K562 (cell line): ENCODE measurements at regions not wholly inside any gene's neighbourhood (a gene's known extent, or its start where the extent isn't known, plus 50 kb on each side); places are given as distances from the start of the nearest gene placed in this dataset.

ENCODE experiments used
- ATAC-seq: fragments of 200-7000 bp; cut with Tn5 transposase; 3 replicates; pipeline ENCODE4 v1.9.1; 2020; ENCODE audit warnings: moderate library complexity
- BruUV-seq: library from RNA; stranded (reverse); fragments of 400-500 nt; replicated peaks from 2 replicates; lab custom pipeline; 2021; lab: Mats Ljungman, UMichigan
- CTCF ChIA-PET: fragments of 300-600 bp; formaldehyde crosslinking; extraction: SDS; loops from one replicate; lab custom pipeline; 2021; ENCODE audit warnings: low intra/inter-chr PET ratio; lab: Yijun Ruan, JAX
- POLR2A ChIA-PET: fragments of 300-600, 350-650 bp; sonication (Branson Sonifier 250); formaldehyde crosslinking; extraction: SDS; loops from one replicate; lab custom pipeline; 2021; ENCODE audit warnings: antibody characterized with exemption, inconsistent platforms; lab: Yijun Ruan, JAX
- DNase-seq, 4 experiments: peaks; one replicate each; pipeline versions ENCODE4 v3.0.0 to v3.0.0-alpha.2; 2011 to 2018; ENCODE audit warnings: low spot score in 3 of 4, mixed read lengths in 3 of 4; ENCODE audit errors: extremely low read depth in 1 of 4
- FAIRE-seq: peaks from 2 replicates; lab custom pipeline; 2011; peaks lifted over from hg19 to GRCh38; lab: Jason Lieb, UNC
- H2AFZ ChIP-seq: 2 replicates; pipeline ENCODE4 v1.6.0; 2011; ENCODE audit warnings: low read depth, low read length, control low read depth, inconsistent platforms
- H3K27ac ChIP-seq: fragments of 200-600 bp; 3 replicates; pipeline ENCODE4 v1.8.0; 2011; ENCODE audit warnings: low read depth, mild to moderate bottlenecking, control low read depth, inconsistent platforms, low read length, moderate library complexity, mixed read lengths; ENCODE audit errors: extremely low read depth
- H3K27me3 ChIP-seq, 2 experiments: fragments of 300-600 bp in 1 of 2; 2 replicates in 1 of 2; 3 replicates in 1 of 2; pipeline versions ENCODE4 v1.6.0 to v1.8.0; 2011; ENCODE audit warnings: inconsistent platforms in 2 of 2, low read length in 2 of 2, mild to moderate bottlenecking in 1 of 2, mixed read lengths in 1 of 2, moderate library complexity in 1 of 2; ENCODE audit not compliant: control insufficient read depth in 2 of 2, insufficient read depth in 2 of 2
- H3K36me3 ChIP-seq: fragments of 300-600 bp; 3 replicates; pipeline ENCODE4 v1.8.0; 2011; ENCODE audit warnings: mild to moderate bottlenecking, low read length, inconsistent platforms; ENCODE audit not compliant: control insufficient read depth, insufficient read depth
- H3K4me1 ChIP-seq, 2 experiments: fragments of 200-600 bp in 1 of 2; replicated peaks in 1 of 2; 2 replicates in 1 of 2; 3 replicates in 1 of 2; pipeline versions ENCODE4 v1.5.1 to v1.8.0; 2011; ENCODE audit warnings: inconsistent platforms in 2 of 2, low read length in 2 of 2, mild to moderate bottlenecking in 1 of 2, mixed read lengths in 1 of 2, moderate library complexity in 1 of 2; ENCODE audit not compliant: control insufficient read depth in 2 of 2, insufficient read depth in 2 of 2
- H3K4me2 ChIP-seq: 2 replicates; pipeline ENCODE4 v1.6.1; 2011; ENCODE audit warnings: low read length, control low read depth, inconsistent platforms, mixed read lengths; ENCODE audit not compliant: insufficient read depth
- H3K4me3 ChIP-seq: fragments of 200-600 bp; sonication (generic), shearing (Covaris generic); 2 replicates; pipeline ENCODE4 v1.5.1; 2016; ENCODE audit warnings: control low read depth, inconsistent platforms
- H3K79me2 ChIP-seq: fragments of 200-600 bp; 3 replicates; pipeline ENCODE4 v1.8.0; 2011; ENCODE audit warnings: low read length, inconsistent platforms; ENCODE audit not compliant: control insufficient read depth, insufficient read depth
- H3K9ac ChIP-seq, 2 experiments: 2 replicates each; pipeline versions ENCODE4 v1.6.0 to v1.6.1; 2011; ENCODE audit warnings: low read depth in 2 of 2, low read length in 2 of 2, control low read depth in 1 of 2, inconsistent platforms in 1 of 2, mild to moderate bottlenecking in 1 of 2, mixed read lengths in 1 of 2; ENCODE audit not compliant: insufficient read depth in 1 of 2
- H3K9me1 ChIP-seq: one replicate; pipeline ENCODE4 v1.6.0; 2011; ENCODE audit warnings: inconsistent platforms, mild to moderate bottlenecking, low read length, moderate library complexity; ENCODE audit not compliant: control insufficient read depth, insufficient read depth
- H3K9me3 ChIP-seq: replicated peaks from 2 replicates; pipeline ENCODE4 v1.5.1; 2011; ENCODE audit warnings: low read depth, low read length, inconsistent platforms; ENCODE audit not compliant: control insufficient read depth, insufficient read depth
- H4K20me1 ChIP-seq: replicated peaks from 2 replicates; pipeline ENCODE4 v1.6.1; 2011; ENCODE audit warnings: low read length, inconsistent platforms, mixed read lengths; ENCODE audit not compliant: control insufficient read depth, insufficient read depth
- ARHGAP35 ChIP-seq: fragments of 450-650 bp; IDR thresholded peaks from 2 replicates; pipeline ENCODE4 v1.6.1; 2018; ENCODE audit not compliant: partially characterized antibody
- E2F1 ChIP-seq: sonication (generic); formaldehyde crosslinking; IDR thresholded peaks from 2 replicates; pipeline ENCODE4 v1.8.1; 2023; ENCODE audit warnings: mild to moderate bottlenecking, missing genetic modification reagents, moderate library complexity
- E2F3 ChIP-seq: fragments of 250-450 bp; sonication (Bioruptor Pico); IDR thresholded peaks from 2 replicates; pipeline ENCODE4 v1.4.0; 2020; ENCODE audit warnings: mild to moderate bottlenecking
- FOXK1 ChIP-seq: sonication (generic); formaldehyde crosslinking; IDR thresholded peaks from 2 replicates; pipeline ENCODE4 v1.8.0; 2022; ENCODE audit warnings: missing genetic modification reagents, mild to moderate bottlenecking, borderline replicate concordance
- HMG20A ChIP-seq: fragments of 450-650 bp; formaldehyde crosslinking; conservative IDR thresholded peaks from 2 replicates; pipeline ENCODE4 v1.4.0; 2020; ENCODE audit warnings: mild to moderate bottlenecking, mixed read lengths
- KLF10 ChIP-seq: fragments of 250-450 bp; sonication (Bioruptor Pico); IDR thresholded peaks from 2 replicates; pipeline ENCODE4 v1.6.1; 2021; ENCODE audit warnings: matching md5 sums
- NR0B1 ChIP-seq: fragments of 450-650 bp; IDR thresholded peaks from one replicate; pipeline ENCODE4 v1.6.1; 2018; ENCODE audit warnings: mild to moderate bottlenecking, moderate library complexity; ENCODE audit not compliant: partially characterized antibody
- PHF21A ChIP-seq: fragments of 450-650 bp; IDR thresholded peaks from 2 replicates; pipeline ENCODE4 v1.6.1; 2017; ENCODE audit warnings: low read depth, borderline replicate concordance
- PRPF4 ChIP-seq: fragments of 200-400 bp; formaldehyde crosslinking; IDR thresholded peaks from one replicate; pipeline ENCODE4 v1.6.1; 2017; ENCODE audit warnings: low read length, low read depth, mild to moderate bottlenecking; ENCODE audit not compliant: insufficient read depth, poor library complexity, severe bottlenecking
- RNF219 ChIP-seq: fragments of 250-450 bp; sonication (Bioruptor Pico); IDR thresholded peaks from 2 replicates; pipeline ENCODE4 v1.5.0; 2022; ENCODE audit warnings: mild to moderate bottlenecking
- THRAP3 ChIP-seq: fragments of 450-650 bp; IDR thresholded peaks from 2 replicates; pipeline ENCODE4 v1.6.1; 2016; ENCODE audit warnings: mild to moderate bottlenecking, inconsistent platforms, borderline replicate concordance
- USF2 ChIP-seq: sonication (generic); formaldehyde crosslinking; IDR thresholded peaks from 2 replicates; pipeline ENCODE4 v1.5.0; 2020; ENCODE audit warnings: missing genetic modification reagents
- ZNF274 ChIP-seq: IDR thresholded peaks from 2 replicates; pipeline ENCODE4 v1.6.1; 2011; ENCODE audit warnings: low read depth, mild to moderate bottlenecking, low read length, moderate library complexity, borderline replicate concordance
- ZNF444 ChIP-seq: fragments of 250-450 bp; sonication (Bioruptor Pico); IDR thresholded peaks from 2 replicates; pipeline ENCODE4 v1.4.0; 2020; ENCODE audit warnings: mild to moderate bottlenecking, moderate library complexity
- ZNF644 ChIP-seq: fragments of 200-800 bp; sonication (Bioruptor generic); IDR thresholded peaks from 2 replicates; pipeline ENCODE4 v1.6.1; 2016; ENCODE audit warnings: low read depth, missing genetic modification characterization, missing compliant biosample characterization
- WGBS: fragments of 100-300 bp; shearing (Covaris generic); methylation state at CpG from one replicate; pipeline ENCODE4 v1.1.6; 2016; ENCODE audit warnings: low coverage, mixed read lengths; ENCODE audit not compliant: insufficient coverage; ENCODE audit errors: missing lambda C conversion rate; 5-methylcytosine and 5-hydroxymethylcytosine counted together
- in situ Hi-C: fragments of 300-500 bp; cut with MboI; formaldehyde crosslinking; loops from 4 replicates; pipeline ENCODE4 v1.15.0; 2018; ENCODE audit warnings: inconsistent platforms, mixed read lengths
- intact Hi-C: fragments of 100-400 bp; cut with micrococcal nuclease; formaldehyde crosslinking; loops from 2 replicates; pipeline ENCODE4 v1.14.2; 2022

- intact Hi-C loops, result no loop called here
- in situ Hi-C loops, result no loop called here
- H3K9ac ChIP-seq, result no peak overlapping the region
- TF ChIP-seq THRAP3, result no peak
- no peak for TF ChIP-seq ZNF644
- no peak for TF ChIP-seq RNF219
- TF ChIP-seq KLF10, result no peak
- TF ChIP-seq FOXK1 (CRISPR knock-in tag), result no peak
- no peak for TF ChIP-seq HMG20A
- no peak for TF ChIP-seq ARHGAP35
- TF ChIP-seq E2F3, result no peak
- TF ChIP-seq ZNF274, result no peak
- TF ChIP-seq PRPF4, result no peak
- TF ChIP-seq ZNF444 (CRISPR knock-in tag), result no peak
- TF ChIP-seq E2F1 (CRISPR knock-in tag), result no peak
- TF ChIP-seq NR0B1, result no peak
- TF ChIP-seq PHF21A, result no peak
- no peak for TF ChIP-seq USF2 (CRISPR knock-in tag)
Observed at GRCh38 chr5:73996151-73996755, 370.3 kb downstream of the ARHGEF28 start.

More at GRCh38 chr5:73996151-73996755, 370.3 kb downstream of the ARHGEF28 start:
- H3K36me3 ChIP-seq, result no peaks in the 10 kb centered on the region
- H2AFZ ChIP-seq, result no peak overlapping the region
- FAIRE-seq (no peak), ATAC-seq (no peak), DNase-seq (no peak)
- no peaks in the 10 kb centered on the region; a peak in 1 of 5 replicates for H3K27me3 ChIP-seq
- 0% methylated on average over 2 of the region's 2 CpGs for WGBS
- H3K27ac ChIP-seq, result no peak overlapping the region
- H3K4me2 ChIP-seq, result no peak overlapping the region
- H3K4me1 ChIP-seq, result no peaks in the 10 kb centered on the region
- no peaks in the 10 kb centered on the region for H3K9me3 ChIP-seq
- no peaks in the 10 kb centered on the region for H3K9me1 ChIP-seq
- CTCF ChIA-PET, result no interaction called here
- H4K20me1 ChIP-seq, result 0 out of 2 replicates have a peak, but pooled peaks cover 3% of the 10 kb centered on the region
- H3K79me2 ChIP-seq, result no peaks in the 10 kb centered on the region
- BruUV-seq, result no TSS peak
- no peak overlapping the region for H3K4me3 ChIP-seq
- POLR2A ChIA-PET, result interaction anchor here (0.8 kb wide), 1 partner anchor 44 kb away, joined by 3 read pairs; no protein-coding TSS in a partner anchor
